MCF 10A (cell line): ENCODE measurements at regions not wholly inside any gene's neighbourhood (a gene's known extent, or its start where the extent isn't known, plus 50 kb on each side); places are given as distances from the start of the nearest gene placed in this dataset.

Source experiments
- BruUV-seq: library from RNA; stranded (reverse); fragments of 400-500 nt; replicated peaks from 2 replicates; lab custom pipeline; 2021; lab: Mats Ljungman, UMichigan
- CTCF ChIA-PET: fragments of 300-600 bp; sonication (Branson Sonifier 250); formaldehyde crosslinking; extraction: SDS; loops from one replicate; lab custom pipeline; 2021; ENCODE audit warnings: antibody characterized with exemption, inconsistent platforms; lab: Yijun Ruan, JAX
- POLR2A ChIA-PET: fragments of 300-600, 350-650 bp; sonication (Branson Sonifier 250); formaldehyde crosslinking; extraction: SDS; loops from one replicate; lab custom pipeline; 2020; ENCODE audit warnings: antibody characterized with exemption, inconsistent platforms; lab: Yijun Ruan, JAX
- DNase-seq: peaks from one replicate; pipeline ENCODE4 v3.0.0-alpha.2; 2018; ENCODE audit not compliant: unreplicated experiment
- H3K27ac Mint-ChIP-seq: one replicate; pipeline ENCODE4 v1.8.0; 2022; ENCODE audit warnings: mild to moderate bottlenecking, low read depth, mixed read lengths; ENCODE audit not compliant: unreplicated experiment
- H3K27me3 Mint-ChIP-seq: one replicate; pipeline ENCODE4 v1.8.0; 2022; ENCODE audit warnings: mixed read lengths; ENCODE audit not compliant: insufficient read depth, unreplicated experiment
- H3K36me3 Mint-ChIP-seq: one replicate; pipeline ENCODE4 v1.8.0; 2022; ENCODE audit warnings: mild to moderate bottlenecking, moderate library complexity, mixed read lengths; ENCODE audit not compliant: insufficient read depth, unreplicated experiment
- H3K4me1 Mint-ChIP-seq: one replicate; pipeline ENCODE4 v1.8.0; 2022; ENCODE audit warnings: mixed read lengths; ENCODE audit not compliant: insufficient read depth, unreplicated experiment
- H3K4me3 Mint-ChIP-seq: one replicate; pipeline ENCODE4 v1.8.0; 2022; ENCODE audit warnings: mild to moderate bottlenecking, moderate library complexity, mixed read lengths; ENCODE audit not compliant: unreplicated experiment
- H3K9me3 Mint-ChIP-seq: one replicate; pipeline ENCODE4 v1.8.0; 2022; ENCODE audit warnings: mixed read lengths; ENCODE audit not compliant: unreplicated experiment
- CTCF ChIP-seq: fragments of 200-600 bp; IDR thresholded peaks from one replicate; pipeline ENCODE4 v1.8.0; 2022; ENCODE audit warnings: antibody characterized with exemption, mild to moderate bottlenecking; ENCODE audit not compliant: unreplicated experiment
- intact Hi-C: fragments of 100-400 bp; cut with micrococcal nuclease; formaldehyde crosslinking; loops from 2 replicates; pipeline ENCODE4 v1.14.1; 2022

GRCh38 chr6:99801805-99802204 lies 192.2 kb downstream of the MCHR2 start:
- POLR2A ChIA-PET, result no interaction called here

GRCh38 chr6:99802396-99803031 lies 191.5 kb downstream of the MCHR2 start:
- H3K4me3 Mint-ChIP-seq, result peak overlapping the region; percentile 18
- H3K9me3 Mint-ChIP-seq, result no peaks in the 10 kb centered on the region
- TF ChIP-seq CTCF, result no peak
- H3K27me3 Mint-ChIP-seq, result no peaks in the 10 kb centered on the region
- DNase-seq, result no peak
- no TSS peak for BruUV-seq
- peaks cover 7% of the 10 kb centered on the region for H3K4me1 Mint-ChIP-seq
- ChIA-PET POLR2A (no interaction called here), CTCF (interaction anchor here (0.6 to 1.2 kb wide), 3 partner anchors 17 to 214 kb away, joined by 3 to 4 read pairs (median 3); no protein-coding TSS in a partner anchor)
- intact Hi-C loops, result no loop called here
- H3K36me3 Mint-ChIP-seq, result no peaks in the 10 kb centered on the region
- no peak overlapping the region for H3K27ac Mint-ChIP-seq

More at GRCh38 chr6:99801805-99802204, 192.2 kb downstream of the MCHR2 start:
- Mint-ChIP-seq H3K4me1 (peaks cover 7% of the 10 kb centered on the region), H3K27ac (no peak overlapping the region), H3K36me3 (no peaks in the 10 kb centered on the region), H3K9me3 (no peaks in the 10 kb centered on the region), H3K27me3 (no peaks in the 10 kb centered on the region), H3K4me3 (no peak overlapping the region)
- intact Hi-C loops, result no loop called here
- CTCF ChIA-PET, result interaction anchor here (0.6 to 1.2 kb wide), 4 partner anchors 17 to 214 kb away, joined by 3 to 7 read pairs (median 4); no protein-coding TSS in a partner anchor
- no peak for DNase-seq
- no TSS peak for BruUV-seq
- TF ChIP-seq CTCF, result no peak

GRCh38 chr6:99808992-99809391 lies 185.0 kb downstream of the MCHR2 start:
- CTCF ChIA-PET, result interaction anchor here (0.6 to 1.2 kb wide), 3 partner anchors 13 to 59 kb away, joined by 3 to 4 read pairs (median 4); no protein-coding TSS in a partner anchor
- no peak overlapping the region for H3K4me3 Mint-ChIP-seq
- intact Hi-C loops, result no loop called here
- H3K27ac Mint-ChIP-seq, result no peak overlapping the region
- no peaks in the 10 kb centered on the region for H3K36me3 Mint-ChIP-seq
- H3K4me1 Mint-ChIP-seq, result peaks cover 6% of the 10 kb centered on the region
- TF ChIP-seq CTCF, result no peak
- BruUV-seq, result no TSS peak
- H3K9me3 Mint-ChIP-seq, result no peaks in the 10 kb centered on the region
- peaks cover 21% of the 10 kb centered on the region for H3K27me3 Mint-ChIP-seq
- POLR2A ChIA-PET, result interaction anchor here (1.4 kb wide), 1 partner anchor 246 kb away, joined by 3 read pairs; no protein-coding TSS in a partner anchor
- DNase-seq, result no peak

GRCh38 chr6:99810295-99810694 lies 183.7 kb downstream of the MCHR2 start:
- peaks cover 21% of the 10 kb centered on the region for H3K27me3 Mint-ChIP-seq
- BruUV-seq, result no TSS peak
- intact Hi-C loops, result no loop called here
- H3K27ac Mint-ChIP-seq, result no peak overlapping the region
- H3K4me1 Mint-ChIP-seq, result peaks cover 6% of the 10 kb centered on the region
- H3K9me3 Mint-ChIP-seq, result no peaks in the 10 kb centered on the region
- POLR2A ChIA-PET, result no interaction called here
- no peaks in the 10 kb centered on the region for H3K36me3 Mint-ChIP-seq
- CTCF ChIA-PET, result interaction anchor here (0.6 to 1.2 kb wide), 5 partner anchors 19 to 479 kb away, joined by 3 to 5 read pairs (median 3); no protein-coding TSS in a partner anchor
- no peak overlapping the region for H3K4me3 Mint-ChIP-seq
- TF ChIP-seq CTCF, result no peak
- peak; percentile 4 for DNase-seq
